GM21447 (cell line): ENCODE measurements at regions not wholly inside any gene's neighbourhood (a gene's known extent, or its start where the extent isn't known, plus 50 kb on each side); places are given as distances from the start of the nearest gene placed in this dataset.

Source experiments
- ATAC-seq: cut with Tn5 transposase; IDR thresholded peaks from one replicate; pipeline ENCODE4 v1.9.1; 2021; ENCODE audit not compliant: unreplicated experiment

DNA sequence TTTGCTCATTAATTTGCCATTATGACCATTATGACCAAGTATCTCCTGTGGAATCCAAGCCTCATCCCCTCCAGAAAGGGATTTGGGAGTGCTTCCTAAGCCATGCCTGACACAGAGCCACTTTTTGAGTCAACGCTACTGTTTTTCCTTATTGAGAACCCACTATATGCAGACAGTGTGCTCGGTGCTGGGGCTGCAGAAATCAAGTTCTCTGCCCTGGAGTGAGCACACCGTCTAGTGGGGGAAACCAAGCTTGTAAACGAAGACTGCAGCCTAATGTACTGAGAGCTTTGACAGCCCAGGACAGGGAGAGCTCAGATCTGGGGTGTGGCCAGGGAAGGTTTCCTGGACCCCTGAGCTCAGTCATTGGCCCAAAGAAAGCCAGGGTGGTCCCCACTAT is 111.0 kb downstream of the ENGASE start:
- ATAC-seq = no peak

- ATAC-seq = no peak
Measured at GRCh38 chr17:79184219-79184618, 109.6 kb downstream of the ENGASE start.

GRCh38 chr17:79183293-79184158 is 108.9 kb downstream of the ENGASE start:
- no peak for ATAC-seq

DNA sequence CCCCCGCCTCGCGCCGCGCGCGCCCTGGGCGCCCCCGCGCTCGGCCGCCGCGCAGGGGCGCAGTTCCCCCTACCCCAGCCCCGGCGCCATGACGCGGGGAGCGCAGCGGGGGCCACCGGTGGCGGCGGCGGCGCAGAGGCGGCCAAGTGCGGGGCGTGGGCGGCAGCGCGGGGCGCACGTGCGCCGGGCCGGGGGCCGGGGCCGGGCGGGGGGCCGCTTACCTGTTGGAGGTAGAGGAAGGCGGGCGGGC is 108.3 kb downstream of the ENGASE start:
- no peak for ATAC-seq

DNA sequence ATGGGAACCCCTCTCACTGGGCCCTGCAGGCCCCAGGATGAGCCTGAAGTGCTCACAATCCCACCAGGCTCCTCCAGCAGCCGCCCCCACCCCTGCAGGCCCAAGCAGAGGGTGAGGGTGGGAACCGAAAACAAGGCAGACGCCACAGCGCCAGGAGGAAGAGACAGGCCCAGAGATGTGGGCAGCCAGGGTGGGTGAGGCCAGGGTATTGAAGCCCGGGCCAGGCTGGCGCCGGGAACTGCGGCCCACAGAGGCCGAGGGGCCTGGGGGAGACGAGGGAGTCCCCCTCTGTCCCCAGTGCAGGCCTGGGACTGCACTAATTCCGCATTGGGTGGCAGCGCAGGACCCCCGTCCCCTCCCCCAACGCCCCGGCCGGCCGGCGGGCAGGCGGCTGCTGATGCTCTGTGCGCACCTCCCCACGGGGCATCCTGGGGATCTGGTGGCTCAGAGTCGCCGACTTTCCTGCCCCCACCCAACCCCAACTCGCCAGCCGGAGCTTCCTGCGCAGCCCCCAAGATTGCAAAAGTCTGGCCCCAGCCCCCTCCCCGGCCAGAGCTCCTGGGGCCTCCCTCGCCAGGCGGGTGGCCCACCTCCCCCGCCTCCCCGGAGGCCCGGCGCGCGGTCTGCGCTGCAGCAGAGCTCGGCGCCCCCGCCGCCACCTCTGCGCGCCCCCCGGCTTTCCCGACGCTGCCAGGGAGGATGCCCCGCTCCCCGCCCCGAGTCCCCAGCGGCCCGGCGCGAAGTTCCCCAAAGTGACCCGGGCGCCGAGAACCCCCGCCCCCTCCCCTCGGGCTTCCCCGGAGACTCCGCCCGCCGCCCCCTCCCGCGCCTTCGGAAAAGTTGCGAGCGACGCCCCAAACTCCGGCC is 107.8 kb downstream of the ENGASE start:
- ATAC-seq = no peak

GRCh38 chr17:79180358-79181005 is 105.9 kb downstream of the ENGASE start:
- no peak for ATAC-seq

GRCh38 chr17:79179334-79179733 is 104.7 kb downstream of the ENGASE start:
- no peak for ATAC-seq

DNA sequence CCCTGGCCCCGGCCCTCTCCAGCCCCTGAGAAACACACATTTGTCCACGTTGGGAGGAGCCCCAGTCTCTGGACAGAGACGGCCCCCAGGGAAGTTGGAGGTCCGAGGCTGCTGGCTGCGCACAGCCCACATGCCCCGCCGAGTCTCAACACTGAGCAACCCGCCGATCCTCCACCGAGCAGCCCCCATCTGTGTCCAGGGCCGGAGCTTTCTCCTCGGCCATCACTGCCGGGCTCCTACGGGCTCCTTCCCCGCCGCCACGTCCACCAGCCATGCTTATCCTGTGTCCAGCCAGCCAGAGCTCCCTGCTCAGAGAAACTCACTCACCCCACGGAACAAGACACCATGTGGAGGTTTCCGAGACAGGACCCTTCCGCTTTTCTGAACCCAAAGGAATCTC is 103.3 kb downstream of the ENGASE start:
- no peak for ATAC-seq

- ATAC-seq = no peak
Measured at GRCh38 chr17:79176792-79177601, 102.4 kb downstream of the ENGASE start.

- no peak for ATAC-seq
Measured at GRCh38 chr17:79174905-79175856, 100.6 kb downstream of the ENGASE start.

DNA sequence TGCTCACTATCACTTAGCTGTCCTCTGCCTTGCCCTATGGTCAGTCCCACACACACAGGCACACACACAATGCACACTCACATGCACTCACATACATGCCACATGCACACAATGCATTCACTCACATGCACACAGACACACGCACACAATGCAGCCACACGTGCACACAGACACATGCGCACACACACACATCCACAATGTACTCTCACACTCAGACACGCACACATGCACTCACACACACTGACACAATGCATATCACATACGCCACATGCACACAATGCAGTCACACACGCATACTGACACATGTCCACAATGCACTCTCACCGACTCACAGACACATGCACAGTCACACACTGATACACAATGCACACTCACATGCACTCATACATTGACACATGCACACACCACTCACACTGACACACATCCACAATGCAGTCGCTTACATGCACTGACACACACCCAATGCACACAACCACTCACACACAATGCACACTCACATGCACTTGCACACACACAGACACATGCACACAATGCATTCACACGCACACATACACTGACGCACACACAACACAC is 99.7 kb downstream of the ENGASE start:
- ATAC-seq = no peak

- ATAC-seq = no peak
Measured at GRCh38 chr17:79171188-79171587, 96.6 kb downstream of the ENGASE start.

- ATAC-seq = no peak
Measured at GRCh38 chr17:79169861-79170260, 95.2 kb downstream of the ENGASE start.

DNA sequence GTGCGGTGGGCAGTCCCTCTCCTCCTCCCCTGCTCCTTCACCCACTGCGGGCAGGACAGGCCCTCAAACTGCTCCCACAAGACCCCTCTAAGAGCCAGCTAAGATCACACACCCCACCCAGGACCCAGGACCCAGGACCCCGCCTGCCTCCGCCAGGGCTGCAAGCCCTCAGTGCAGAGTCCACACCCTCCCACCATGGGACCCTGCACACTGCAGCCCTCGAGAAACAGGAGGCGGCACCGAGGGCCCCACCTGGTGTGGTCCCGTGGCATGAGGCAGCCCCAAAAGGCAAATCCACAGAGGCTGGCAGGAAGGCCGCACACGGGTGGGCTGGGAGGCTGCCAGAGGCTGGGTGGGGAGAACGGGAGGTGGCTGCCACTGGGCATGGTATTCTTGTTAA is 94.7 kb downstream of the ENGASE start:
- no peak for ATAC-seq

DNA sequence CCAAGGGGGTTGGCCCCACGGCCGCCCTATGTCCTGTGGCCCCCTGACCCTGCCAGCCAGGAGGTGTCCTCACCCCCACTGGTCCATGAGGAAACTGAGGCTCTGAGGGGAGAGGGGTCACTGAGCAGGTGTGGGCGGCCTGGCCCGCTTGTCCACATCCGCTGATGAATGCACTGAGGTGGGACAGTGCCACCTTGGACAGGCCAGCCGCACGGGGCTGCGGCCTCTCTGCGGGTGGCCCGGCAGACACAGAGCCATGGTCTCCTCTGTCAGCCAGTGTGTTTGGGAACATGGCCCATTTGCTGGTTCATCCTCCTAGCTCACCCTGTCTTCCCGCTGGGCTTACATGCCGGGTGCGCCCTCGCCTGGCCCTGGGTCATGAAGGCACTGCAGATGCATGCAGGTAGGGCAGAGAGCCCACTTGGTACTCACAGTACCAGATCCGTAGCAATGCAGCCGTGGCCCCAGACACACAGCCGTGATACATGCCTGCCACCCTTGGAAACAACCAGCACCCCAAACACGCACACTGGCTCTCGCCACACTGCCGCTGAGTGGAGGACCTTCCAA is 93.9 kb downstream of the ENGASE start:
- no peak for ATAC-seq

GRCh38 chr17:79167486-79167885 is 92.9 kb downstream of the ENGASE start:
- no peak for ATAC-seq

GRCh38 chr17:79165756-79166473 is 91.3 kb downstream of the ENGASE start:
- no peak for ATAC-seq

DNA sequence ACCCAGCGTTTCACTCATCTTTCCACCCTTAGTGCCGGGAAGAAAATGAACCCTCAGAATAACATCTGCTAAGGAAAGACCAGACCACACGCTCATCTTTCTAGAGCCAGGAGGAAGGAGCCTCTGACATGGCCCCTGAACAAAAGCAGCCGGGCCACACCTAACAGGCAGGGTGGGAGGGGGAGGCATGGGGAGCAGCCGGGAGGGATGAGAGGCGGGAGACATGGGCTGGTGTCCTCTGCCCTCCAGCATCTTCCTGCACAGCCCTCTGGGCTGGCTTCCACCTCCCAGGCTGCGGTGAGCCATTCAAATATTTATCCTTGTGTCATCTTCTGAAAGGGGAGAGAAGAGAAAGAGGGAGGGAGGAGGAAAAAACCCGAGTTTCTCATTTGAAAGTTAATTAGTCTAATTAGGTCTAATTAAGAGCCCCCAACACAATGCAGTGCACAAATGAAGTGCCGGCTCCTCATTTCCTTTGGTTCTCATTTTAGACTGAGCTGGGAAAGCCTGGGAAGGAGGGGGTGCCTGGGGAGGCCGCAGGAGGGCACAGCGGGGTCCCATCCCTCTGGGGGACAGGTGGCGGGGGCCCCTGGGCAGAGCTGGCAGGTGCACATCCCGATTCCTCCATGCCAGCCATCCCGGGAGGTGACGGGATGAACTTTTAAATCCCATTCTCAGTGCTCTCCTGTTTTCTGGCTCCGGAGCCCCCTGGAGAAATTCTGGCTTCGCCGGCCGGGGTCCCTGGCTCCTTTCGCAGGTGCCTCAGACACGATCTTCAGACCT is 90.5 kb downstream of the ENGASE start:
- no peak for ATAC-seq
